ENCODE measurements at regions not wholly inside any gene's neighbourhood (a gene's known extent, or its start where the extent isn't known, plus 50 kb on each side); places are given as distances from the start of the nearest gene placed in this dataset.

- TF ChIP-seq GATA2 (IDR thresholded peaks at IDR 0.05; ENCODE audit: low read depth, low read length) (no peak), GATA3 (IDR thresholded peaks at IDR 0.05; ENCODE audit: low read depth, low read length) (no peak)
Observed at GRCh38 chr13:40302351-40302750, 364.1 kb downstream of the FOXO1 start.

Data from SH-SY5Y (cell line).